Sigmoid colon (tissue), 6 donors: ENCODE measurements at regions not wholly inside any gene's neighbourhood (a gene's known extent, or its start where the extent isn't known, plus 50 kb on each side); places are given as distances from the start of the nearest gene placed in this dataset.
A peak's percentile ranks its signal among the peaks of the same experiment; 100 is the strongest.

Experiments
- DNase-seq: peaks from one replicate; pipeline ENCODE4 v3.0.0-alpha.2; 2019
- H3K27ac ChIP-seq, 4 donors: fragments of 200-600 bp; sonication (generic); one replicate each; pipeline ENCODE4 v1.5.1; 2016 to 2019; ENCODE audit warnings: mild to moderate bottlenecking in 1 of 4
- H3K27me3 ChIP-seq, 3 donors: fragments of 200-600 bp; sonication (generic); one replicate each; pipeline ENCODE4 v1.5.1; 2019; ENCODE audit warnings: mild to moderate bottlenecking in 1 of 3
- H3K36me3 ChIP-seq, 4 donors: fragments of 200-600 bp; sonication (generic); one replicate each; pipeline ENCODE4 v1.5.1; 2016 to 2019
- H3K4me1 ChIP-seq, 4 donors: fragments of 200-600 bp; sonication (generic); one replicate each; pipeline ENCODE4 v1.5.1; 2017 to 2019
- H3K4me3 ChIP-seq, 4 donors: fragments of 200-600 bp; sonication (generic); one replicate each; pipeline ENCODE4 v1.5.1; 2017 to 2019; ENCODE audit warnings: mild to moderate bottlenecking in 2 of 4, moderate library complexity in 1 of 4
- H3K9me3 ChIP-seq, 4 donors: fragments of 200-600 bp in 3 of 4; sonication (generic) in 3 of 4; one replicate each; pipeline versions ENCODE4 v1.5.1 to v1.6.1; 2013 to 2019
- CTCF ChIP-seq, 4 experiments: fragments of 450-650 bp in 3 of 4; fragments of 200-600 bp in 1 of 4; IDR thresholded peaks; one replicate each; pipeline ENCODE4 v1.5.1; 2016 to 2019; ENCODE audit warnings: antibody characterized with exemption in 4 of 4, mild to moderate bottlenecking in 3 of 4, moderate library complexity in 2 of 4
- EP300 ChIP-seq, 4 donors: sonication (generic); formaldehyde crosslinking; IDR thresholded peaks; one replicate each; pipeline ENCODE4 v1.6.1; 2017; ENCODE audit warnings: antibody characterized with exemption in 4 of 4
- POLR2A ChIP-seq, 2 donors: fragments of 450-650 bp; IDR thresholded peaks; one replicate each; pipeline ENCODE4 v1.6.1; 2016; ENCODE audit warnings: antibody characterized with exemption in 2 of 2, mild to moderate bottlenecking in 2 of 2, moderate library complexity in 2 of 2
- POLR2AphosphoS5 ChIP-seq, 4 donors: sonication (generic); formaldehyde crosslinking; IDR thresholded peaks; one replicate each; pipeline ENCODE4 v1.6.1; 2017; ENCODE audit warnings: antibody characterized with exemption in 4 of 4
- WGBS, 2 donors: extraction: QIAGEN DNeasy Blood & Tissue Kit; methylation state at CpG; one replicate each; pipeline ENCODE4 v1.1.7; 2013; 5-methylcytosine and 5-hydroxymethylcytosine counted together
- intact Hi-C: fragments of 100-400 bp; cut with DNase I; formaldehyde crosslinking; loops from one replicate; pipeline ENCODE4 v1.15.1; 2023
- donor health status: healthy with polysubstance abuse.
- donor health status: healthy.

GRCh38 chr20:63124092-63124781 is 91.7 kb downstream of the YTHDF1 start:
- Histone ChIP-seq H3K9me3 (no peaks in the 10 kb centered on the region), H3K4me1 (no peaks in the 10 kb centered on the region), H3K36me3 (no peaks in the 10 kb centered on the region), H3K27ac (no peak overlapping the region), H3K27me3 (peaks cover 0 to 54% (median 3%) of the 10 kb centered on the region in 3 donors), H3K4me3 (no peak overlapping the region)
- WGBS, 2 donors: 73 to 83% methylated on average over 19 of the region's 19 CpGs
- intact Hi-C loops: no loop called here
- DNase-seq: peak; percentile 53
- no peak for TF ChIP-seq POLR2A (IDR thresholded peaks at IDR 0.05)
- TF ChIP-seq EP300 (IDR thresholded peaks at IDR 0.05): no peak
- no peak for TF ChIP-seq CTCF (IDR thresholded peaks at IDR 0.05)
- no peak for TF ChIP-seq POLR2AphosphoS5 (IDR thresholded peaks at IDR 0.05)

- Histone ChIP-seq H3K36me3 (no peaks in the 10 kb centered on the region), H3K4me1 (no peaks in the 10 kb centered on the region), H3K27me3 (peaks cover 0 to 52% (median 0%) of the 10 kb centered on the region in 3 donors), H3K4me3 (no peak overlapping the region), H3K27ac (no peak overlapping the region), H3K9me3 (no peaks in the 10 kb centered on the region)
- intact Hi-C loops: no loop called here
- no peak for TF ChIP-seq POLR2AphosphoS5 (IDR thresholded peaks at IDR 0.05)
- no peak for TF ChIP-seq CTCF (IDR thresholded peaks at IDR 0.05)
- no peak for TF ChIP-seq POLR2A (IDR thresholded peaks at IDR 0.05)
- TF ChIP-seq EP300 (IDR thresholded peaks at IDR 0.05): no peak
- WGBS, 2 donors: 83 to 86% methylated on average over 21 of the region's 21 CpGs
- peak; percentile 54 for DNase-seq
Measured at GRCh38 chr20:63123331-63123741, 92.6 kb downstream of the YTHDF1 start.

- Histone ChIP-seq H3K4me1 (no peaks in the 10 kb centered on the region), H3K36me3 (no peaks in the 10 kb centered on the region), H3K9me3 (no peaks in the 10 kb centered on the region), H3K27me3 (peaks cover 0 to 58% (median 0%) of the 10 kb centered on the region in 3 donors), H3K27ac (no peak overlapping the region), H3K4me3 (no peak overlapping the region)
- peak; percentile 7 for DNase-seq
- intact Hi-C loops: no loop called here
- no peak for TF ChIP-seq POLR2A (IDR thresholded peaks at IDR 0.05)
- no peak for TF ChIP-seq POLR2AphosphoS5 (IDR thresholded peaks at IDR 0.05)
- TF ChIP-seq EP300 (IDR thresholded peaks at IDR 0.05): no peak
- TF ChIP-seq CTCF (IDR thresholded peaks at IDR 0.05): no peak
- 70 to 85% methylated on average over 7 of the region's 7 CpGs for WGBS, 2 donors
Measured at GRCh38 chr20:63122626-63123025, 93.3 kb downstream of the YTHDF1 start.

- no peaks in the 10 kb centered on the region for H3K9me3 ChIP-seq
- no peaks in the 10 kb centered on the region for H3K36me3 ChIP-seq
- no peak overlapping the region for H3K27ac ChIP-seq
- no peaks in the 10 kb centered on the region for H3K4me1 ChIP-seq
- TF ChIP-seq POLR2AphosphoS5 (IDR thresholded peaks at IDR 0.05): no peak
- TF ChIP-seq EP300 (IDR thresholded peaks at IDR 0.05): no peak
- no peak for TF ChIP-seq CTCF (IDR thresholded peaks at IDR 0.05)
- TF ChIP-seq POLR2A (IDR thresholded peaks at IDR 0.05): no peak
- DNase-seq: peak; percentile 58
- no peak overlapping the region for H3K4me3 ChIP-seq
- intact Hi-C loops: no loop called here
- H3K27me3 ChIP-seq: peaks cover 0 to 63% (median 0%) of the 10 kb centered on the region in 3 donors
- 84% methylated on average over 23 of the region's 23 CpGs for WGBS, 2 donors
Measured at GRCh38 chr20:63121749-63122405, 94.1 kb downstream of the YTHDF1 start.
